ENCODE measurements at regions not wholly inside any gene's neighbourhood (a gene's known extent, or its start where the extent isn't known, plus 50 kb on each side); places are given as distances from the start of the nearest gene placed in this dataset.

GRCh38 chr5:166062719-166063118 is 2228.7 kb upstream of the WWC1 start:
- TF ChIP-seq, protein P1, sequence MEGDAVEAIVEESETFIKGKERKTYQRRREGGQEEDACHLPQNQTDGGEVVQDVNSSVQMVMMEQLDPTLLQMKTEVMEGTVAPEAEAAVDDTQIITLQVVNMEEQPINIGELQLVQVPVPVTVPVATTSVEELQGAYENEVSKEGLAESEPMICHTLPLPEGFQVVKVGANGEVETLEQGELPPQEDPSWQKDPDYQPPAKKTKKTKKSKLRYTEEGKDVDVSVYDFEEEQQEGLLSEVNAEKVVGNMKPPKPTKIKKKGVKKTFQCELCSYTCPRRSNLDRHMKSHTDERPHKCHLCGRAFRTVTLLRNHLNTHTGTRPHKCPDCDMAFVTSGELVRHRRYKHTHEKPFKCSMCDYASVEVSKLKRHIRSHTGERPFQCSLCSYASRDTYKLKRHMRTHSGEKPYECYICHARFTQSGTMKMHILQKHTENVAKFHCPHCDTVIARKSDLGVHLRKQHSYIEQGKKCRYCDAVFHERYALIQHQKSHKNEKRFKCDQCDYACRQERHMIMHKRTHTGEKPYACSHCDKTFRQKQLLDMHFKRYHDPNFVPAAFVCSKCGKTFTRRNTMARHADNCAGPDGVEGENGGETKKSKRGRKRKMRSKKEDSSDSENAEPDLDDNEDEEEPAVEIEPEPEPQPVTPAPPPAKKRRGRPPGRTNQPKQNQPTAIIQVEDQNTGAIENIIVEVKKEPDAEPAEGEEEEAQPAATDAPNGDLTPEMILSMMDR (IDR thresholded peaks at IDR 0.05): no peak
- TF ChIP-seq POLR2A (IDR thresholded peaks at IDR 0.05): no peak
